ENCODE measurements at regions not wholly inside any gene's neighbourhood (a gene's known extent, or its start where the extent isn't known, plus 50 kb on each side); places are given as distances from the start of the nearest gene placed in this dataset.

GRCh38 chr7:136130511-136131303, 153.5 kb upstream of the MTPN start:
- no peak for TF ChIP-seq CTCF (IDR thresholded peaks at IDR 0.05)
- TF ChIP-seq EZH2 (IDR thresholded peaks at IDR 0.05; ENCODE audit: borderline replicate concordance, insufficient read depth, low read depth, low read length, poor library complexity, severe bottlenecking) = no peak

All from B cell (primary cell).